ENCODE measurements at regions not wholly inside any gene's neighbourhood (a gene's known extent, or its start where the extent isn't known, plus 50 kb on each side); places are given as distances from the start of the nearest gene placed in this dataset.
"Not testable (repeated sequence)": the region's sequence is repeated elsewhere in the genome, so short reads cannot be mapped to it uniquely, and the experiment has no call there.

DNA sequence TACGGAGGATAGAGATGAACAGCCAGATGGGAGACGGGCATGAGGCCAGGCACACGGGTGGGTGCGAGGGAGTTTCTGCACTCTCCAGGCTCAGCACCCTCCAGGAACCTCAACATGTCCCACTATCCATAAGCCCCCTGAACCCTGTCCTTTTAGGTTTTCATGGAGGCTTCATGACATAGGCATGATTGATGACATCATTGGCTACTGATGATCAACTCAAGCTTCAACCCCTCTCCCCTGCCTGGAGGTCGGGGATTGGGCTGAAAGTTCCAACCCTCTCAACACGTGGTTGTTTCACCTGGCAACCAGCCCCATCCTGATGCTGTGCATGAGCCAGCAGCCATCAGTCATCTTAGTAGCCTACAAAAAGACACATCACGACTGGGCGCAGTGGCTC, 360.7 kb upstream of the AUTS2 start:
- TF ChIP-seq, protein P1, sequence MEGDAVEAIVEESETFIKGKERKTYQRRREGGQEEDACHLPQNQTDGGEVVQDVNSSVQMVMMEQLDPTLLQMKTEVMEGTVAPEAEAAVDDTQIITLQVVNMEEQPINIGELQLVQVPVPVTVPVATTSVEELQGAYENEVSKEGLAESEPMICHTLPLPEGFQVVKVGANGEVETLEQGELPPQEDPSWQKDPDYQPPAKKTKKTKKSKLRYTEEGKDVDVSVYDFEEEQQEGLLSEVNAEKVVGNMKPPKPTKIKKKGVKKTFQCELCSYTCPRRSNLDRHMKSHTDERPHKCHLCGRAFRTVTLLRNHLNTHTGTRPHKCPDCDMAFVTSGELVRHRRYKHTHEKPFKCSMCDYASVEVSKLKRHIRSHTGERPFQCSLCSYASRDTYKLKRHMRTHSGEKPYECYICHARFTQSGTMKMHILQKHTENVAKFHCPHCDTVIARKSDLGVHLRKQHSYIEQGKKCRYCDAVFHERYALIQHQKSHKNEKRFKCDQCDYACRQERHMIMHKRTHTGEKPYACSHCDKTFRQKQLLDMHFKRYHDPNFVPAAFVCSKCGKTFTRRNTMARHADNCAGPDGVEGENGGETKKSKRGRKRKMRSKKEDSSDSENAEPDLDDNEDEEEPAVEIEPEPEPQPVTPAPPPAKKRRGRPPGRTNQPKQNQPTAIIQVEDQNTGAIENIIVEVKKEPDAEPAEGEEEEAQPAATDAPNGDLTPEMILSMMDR (IDR thresholded peaks at IDR 0.05; ENCODE audit: control insufficient read depth, extremely low read depth, insufficient read depth), result no peak
- no peak overlapping the region for H3K4me3 ChIP-seq (ENCODE audit: low read depth, low read length)
- no peak for DNase-seq (ENCODE audit: low read depth)

DNA sequence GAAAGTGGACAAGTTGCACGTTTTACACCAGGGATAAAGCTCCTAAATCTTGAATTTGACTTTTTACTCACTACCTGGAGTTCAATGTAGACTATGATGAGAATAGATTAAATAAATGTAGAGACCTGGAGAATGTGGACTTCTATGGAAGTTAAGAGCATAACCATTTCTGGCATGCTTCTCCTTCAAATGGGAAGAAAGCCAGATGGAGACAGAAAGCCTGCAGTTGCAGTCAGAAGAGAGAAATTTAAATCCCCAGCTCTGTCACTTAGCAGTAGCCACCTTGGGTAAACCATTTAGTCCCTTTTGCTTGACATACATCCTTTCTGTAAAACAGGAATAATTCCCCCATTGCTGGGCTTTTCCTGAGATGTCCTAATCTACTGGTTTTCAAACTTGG, 355.3 kb upstream of the AUTS2 start:
- DNase-seq (ENCODE audit: low read depth), result no peak
- TF ChIP-seq, protein P1 (IDR thresholded peaks at IDR 0.05; ENCODE audit: control insufficient read depth, extremely low read depth, insufficient read depth), result no peak
- no peak overlapping the region for H3K4me3 ChIP-seq (ENCODE audit: low read depth, low read length)

DNA sequence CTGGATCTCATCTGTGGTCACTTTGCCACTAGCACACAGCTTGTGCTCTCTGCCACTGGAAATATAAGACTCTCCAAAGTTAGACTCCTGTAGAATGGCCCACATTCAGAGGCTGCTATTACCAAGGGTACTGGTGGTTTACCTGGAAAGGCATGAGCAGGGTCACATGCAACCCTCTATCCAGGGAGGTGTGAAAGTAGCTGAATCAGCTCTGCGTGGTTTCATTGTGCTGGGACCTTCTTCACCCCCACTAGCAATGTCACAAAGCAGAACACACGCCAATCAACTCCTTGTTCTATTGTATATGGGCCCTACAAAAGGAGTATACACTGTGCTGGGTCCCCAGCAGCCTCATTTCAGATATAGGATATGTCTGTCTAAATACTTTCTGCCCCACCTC, 353.6 kb upstream of the AUTS2 start:
- no peak overlapping the region for H3K4me3 ChIP-seq (ENCODE audit: low read depth, low read length)
- TF ChIP-seq, protein P1 (IDR thresholded peaks at IDR 0.05; ENCODE audit: control insufficient read depth, extremely low read depth, insufficient read depth), result no peak
- no peak for DNase-seq (ENCODE audit: low read depth)

DNA sequence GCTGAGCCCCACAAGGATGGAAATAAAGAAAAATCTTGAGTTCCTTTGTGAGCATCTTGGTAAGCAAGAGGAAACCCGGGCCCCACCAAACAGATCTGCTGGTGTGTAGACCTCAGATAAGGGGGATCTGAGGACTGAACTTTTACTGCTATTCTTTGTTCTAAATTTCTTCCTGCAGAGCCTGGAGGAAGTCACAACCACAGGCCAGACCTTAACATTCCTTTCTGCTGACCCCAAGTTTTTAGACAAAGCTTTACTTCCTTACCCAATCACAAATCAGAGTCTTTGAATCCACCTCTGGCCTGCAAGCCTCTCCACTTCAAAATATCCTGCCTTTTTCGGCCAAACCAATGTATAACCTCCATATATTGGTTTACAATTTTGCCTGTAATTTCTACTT, 352.6 kb upstream of the AUTS2 start:
- TF ChIP-seq, protein P1 (IDR thresholded peaks at IDR 0.05; ENCODE audit: control insufficient read depth, extremely low read depth, insufficient read depth), result no peak
- DNase-seq (ENCODE audit: low read depth), result no peak
- no peak overlapping the region for H3K4me3 ChIP-seq (ENCODE audit: low read depth, low read length)

DNA sequence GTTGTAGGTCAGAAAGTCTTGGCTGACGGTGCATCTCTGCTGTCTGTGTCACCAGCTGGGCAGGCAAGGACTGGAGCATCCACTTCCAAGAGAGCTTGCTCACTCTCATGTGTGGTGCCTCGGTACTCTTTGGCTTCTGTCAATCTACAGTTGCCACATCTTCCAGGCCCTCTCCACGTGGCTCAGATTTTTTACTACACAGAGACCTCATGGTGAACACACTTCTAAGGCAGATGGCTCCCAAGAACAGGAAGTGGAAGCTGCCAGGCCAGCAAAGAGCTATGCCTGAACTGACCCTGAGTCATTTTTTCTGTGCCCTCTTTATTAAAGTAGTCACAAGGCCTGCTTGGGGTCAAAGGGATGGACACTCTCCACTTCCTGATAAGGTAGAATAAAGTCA, 351.5 kb upstream of the AUTS2 start:
- TF ChIP-seq, protein P1 (IDR thresholded peaks at IDR 0.05; ENCODE audit: control insufficient read depth, extremely low read depth, insufficient read depth), result no peak
- H3K4me3 ChIP-seq (ENCODE audit: low read depth, low read length), result no peak overlapping the region
- no peak for DNase-seq (ENCODE audit: low read depth)

DNA sequence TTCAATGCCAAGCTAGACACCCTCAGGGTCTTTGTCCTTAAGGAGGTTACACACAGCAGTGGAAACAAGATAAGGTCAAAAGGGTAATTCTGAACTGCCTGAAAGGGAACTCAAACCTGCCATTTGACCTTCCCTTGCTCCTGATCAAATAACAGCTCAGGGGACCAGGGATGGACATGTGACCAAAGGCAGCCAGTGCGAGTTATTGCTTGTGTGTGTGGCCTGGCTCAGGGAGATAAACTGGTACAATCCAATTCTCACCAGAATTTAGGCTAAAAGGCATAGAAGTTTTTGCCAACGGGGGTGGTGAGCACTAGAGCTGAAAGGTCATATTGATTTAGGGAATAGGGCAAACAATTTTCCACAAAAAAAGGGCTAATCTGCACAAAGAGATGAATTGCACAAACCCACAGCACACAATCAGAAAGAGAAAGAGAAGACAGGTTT, 349.9 kb upstream of the AUTS2 start:
- H3K4me3 ChIP-seq (ENCODE audit: low read depth, low read length); DNase-seq (ENCODE audit: low read depth): not testable (repeated sequence)

DNA sequence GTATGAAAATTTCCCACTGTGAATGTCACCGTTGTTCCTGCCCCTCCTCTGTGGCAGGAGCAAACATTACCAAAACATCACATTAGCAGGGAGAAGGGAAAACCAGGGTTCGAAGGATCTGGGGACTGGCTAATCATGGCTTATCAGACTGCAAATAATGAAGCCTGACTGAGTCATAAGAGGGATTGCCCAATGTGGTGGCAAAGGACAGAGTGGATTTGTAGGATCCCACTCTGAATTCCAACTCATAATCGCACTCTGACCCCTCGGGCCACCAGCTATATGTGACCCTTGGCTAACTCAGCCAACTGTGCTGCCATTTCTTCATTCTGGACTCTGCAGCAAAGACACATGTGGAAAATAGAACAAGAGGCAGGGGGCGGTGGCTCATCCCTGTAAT, 347.3 kb upstream of the AUTS2 start:
- no peak for DNase-seq (ENCODE audit: low read depth)
- H3K4me3 ChIP-seq (ENCODE audit: low read depth, low read length), result no peak overlapping the region
- TF ChIP-seq, protein P1 (IDR thresholded peaks at IDR 0.05; ENCODE audit: control insufficient read depth, extremely low read depth, insufficient read depth), result no peak

Data from LNCaP clone FGC (cell line).